Suppressor macrophage treated with lipopolysaccharide for 4 hours (primary cell): ENCODE measurements at regions not wholly inside any gene's neighbourhood (a gene's known extent, or its start where the extent isn't known, plus 50 kb on each side); places are given as distances from the start of the nearest gene placed in this dataset.
"Not testable (repeated sequence)": the region's sequence is repeated elsewhere in the genome, so short reads cannot be mapped to it uniquely, and the experiment has no call there.

Source experiments
- DNase-seq: peaks from one replicate; pipeline ENCODE4 v3.0.0-alpha.2; 2020

GRCh38 chr13:30520571-30520970 is 54.8 kb upstream of the HMGB1 start:
- no peak for DNase-seq

DNA sequence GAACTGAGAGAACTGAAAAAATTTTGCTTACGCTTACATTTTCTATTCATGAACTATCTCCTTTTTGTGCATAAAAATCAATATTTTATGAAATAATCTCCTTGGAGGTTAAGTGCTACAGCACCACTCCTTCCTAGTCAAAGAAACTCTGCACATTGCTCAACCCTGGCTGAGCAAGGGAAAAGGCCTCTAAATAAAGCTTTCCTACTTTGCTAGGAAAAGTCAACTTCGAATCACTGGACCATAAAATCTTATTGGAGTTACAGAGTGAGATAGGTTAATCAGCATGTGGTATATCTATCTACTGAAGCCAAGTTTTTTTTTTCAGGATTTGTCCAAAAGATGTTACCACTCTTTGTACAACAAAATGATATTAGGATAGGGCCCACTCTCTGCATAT is 57.5 kb upstream of the HMGB1 start:
- no peak for DNase-seq

GRCh38 chr13:30523817-30524216 is 58.1 kb upstream of the HMGB1 start:
- DNase-seq = not testable (repeated sequence)

GRCh38 chr13:30525212-30525611 is 59.5 kb upstream of the HMGB1 start:
- not testable (repeated sequence) for DNase-seq

GRCh38 chr13:30526612-30527495 is 61.1 kb upstream of the HMGB1 start:
- no peak for DNase-seq

GRCh38 chr13:30529085-30529834 is 63.5 kb upstream of the HMGB1 start:
- no peak for DNase-seq

DNA sequence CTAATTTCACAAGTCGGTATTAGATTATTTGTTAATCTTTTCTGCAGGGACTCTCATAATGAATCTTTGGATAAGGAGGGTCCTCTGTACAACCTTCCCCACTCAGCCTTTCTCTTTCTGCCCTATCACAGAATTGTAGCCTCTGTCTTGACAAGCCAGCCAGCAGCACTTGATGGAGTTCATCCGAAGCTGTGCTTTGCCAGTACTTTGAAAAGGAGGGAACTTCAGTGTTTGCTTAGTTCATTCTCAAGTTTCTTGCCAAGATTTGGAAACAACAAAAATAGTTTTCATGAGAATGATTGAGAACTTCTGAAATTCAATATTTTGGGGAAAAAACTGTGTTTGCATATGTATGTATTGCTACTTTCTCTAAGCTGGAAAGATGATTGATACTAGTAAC is 69.3 kb upstream of the HMGB1 start:
- no peak for DNase-seq

DNA sequence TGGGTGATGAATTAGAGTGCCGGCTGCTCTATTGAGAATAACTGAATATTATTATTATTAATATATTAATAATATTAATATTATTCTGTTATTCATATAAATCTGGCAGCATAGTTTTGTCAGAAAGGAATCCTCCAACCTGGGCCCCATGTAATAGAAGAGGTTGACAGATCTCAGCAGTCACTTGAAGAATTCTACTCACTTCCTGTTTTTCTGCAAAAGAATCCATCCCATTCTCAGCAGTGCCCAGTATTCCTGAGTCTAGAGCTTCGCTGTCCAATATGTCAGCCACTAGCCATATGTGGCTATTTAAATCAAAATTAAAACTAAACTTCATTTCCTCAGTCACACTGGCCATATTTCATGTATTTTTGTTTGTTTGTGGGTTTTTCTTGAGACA is 72.4 kb upstream of the USPL1 start:
- DNase-seq = no peak

GRCh38 chr13:30548046-30548445 is 69.7 kb upstream of the USPL1 start:
- peak; percentile 32 for DNase-seq

- DNase-seq = peak; percentile 26
Measured at GRCh38 chr13:30551189-30551588, 66.5 kb upstream of the USPL1 start.

GRCh38 chr13:30552567-30552966 is 65.2 kb upstream of the USPL1 start:
- no peak for DNase-seq

- no peak for DNase-seq
Measured at GRCh38 chr13:30559274-30559673, 58.4 kb upstream of the USPL1 start.

DNA sequence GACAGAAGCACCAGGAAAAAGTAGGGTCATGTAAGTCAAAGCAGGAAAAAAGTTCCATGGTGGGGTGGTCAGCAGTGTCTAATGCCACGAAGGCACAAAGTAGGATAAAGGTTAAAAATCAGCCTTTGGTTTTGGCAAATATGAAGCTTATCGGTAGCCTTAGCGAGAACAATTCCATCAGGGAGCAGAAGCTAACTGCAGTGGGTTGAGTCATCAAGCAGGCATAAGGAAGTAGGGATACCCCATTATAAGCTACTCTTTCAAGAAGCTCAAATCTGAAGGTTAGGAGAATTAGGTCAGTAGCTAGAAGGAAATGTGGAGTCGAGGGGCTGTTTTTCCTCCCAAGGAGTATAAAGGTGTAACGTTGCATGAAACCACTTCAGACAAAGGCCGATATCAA is 57.5 kb upstream of the USPL1 start:
- no peak for DNase-seq

DNA sequence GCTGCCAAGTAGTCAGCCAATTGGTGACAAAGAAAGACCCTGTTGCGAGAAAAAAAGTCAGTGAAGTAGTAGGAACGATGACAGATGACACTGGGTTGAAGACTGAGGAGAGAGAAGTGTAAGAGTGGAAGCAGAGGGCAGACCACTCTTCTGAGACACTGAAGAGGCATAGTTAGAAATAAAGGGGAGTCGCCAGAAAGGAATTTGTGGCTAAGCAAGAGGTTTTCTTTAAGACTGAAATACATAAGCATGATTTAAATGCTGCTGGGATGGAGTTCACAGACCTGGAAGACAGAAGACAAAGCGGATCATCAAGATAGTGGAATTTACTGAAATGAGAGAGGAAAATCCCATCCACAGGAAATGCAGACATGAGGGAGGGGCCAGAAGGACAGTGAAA is 56.2 kb upstream of the USPL1 start:
- DNase-seq = no peak

GRCh38 chr13:30564489-30564888 is 53.2 kb upstream of the USPL1 start:
- DNase-seq = no peak

GRCh38 chr13:30565658-30566057 is 52.1 kb upstream of the USPL1 start:
- DNase-seq = no peak

- no peak for DNase-seq
Measured at GRCh38 chr13:30567072-30567471, 50.6 kb upstream of the USPL1 start.
